HCT116 (cell line): ENCODE measurements at regions not wholly inside any gene's neighbourhood (a gene's known extent, or its start where the extent isn't known, plus 50 kb on each side); places are given as distances from the start of the nearest gene placed in this dataset.

Experiments used
- ATAC-seq: fragments of 200-7000 bp; cut with Tn5 transposase; 2 replicates; pipeline ENCODE4 v1.9.1; 2020; ENCODE audit warnings: mild to moderate bottlenecking, moderate library complexity
- BruUV-seq: library from RNA; stranded (reverse); fragments of 400-500 nt; replicated peaks from 2 replicates; lab custom pipeline; 2021; lab: Mats Ljungman, UMichigan
- CTCF ChIA-PET: fragments of 300-600 bp; sonication (Branson Sonifier 250); formaldehyde crosslinking; loops from one replicate; lab custom pipeline; 2021; ENCODE audit warnings: antibody characterized with exemption; lab: Charles Lee
- POLR2A ChIA-PET: fragments of 300-600, 350-600 bp; sonication (Branson Sonifier 250); formaldehyde crosslinking; loops from one replicate; lab custom pipeline; 2021; ENCODE audit warnings: antibody characterized with exemption; lab: Charles Lee
- RAD21 ChIA-PET, 2 experiments: fragments of 300-600 bp; sonication (Branson Sonifier 250); formaldehyde crosslinking; loops; one replicate each; lab custom pipeline; 2023; ENCODE audit warnings: low total read pairs in 2 of 2; ENCODE audit not compliant: uncharacterized antibody in 2 of 2, unreplicated experiment in 2 of 2, low non-redundant PET in 1 of 2; lab: Charles Lee
- DNase-seq: peaks from one replicate; pipeline ENCODE4 v3.0.0-alpha.2; 2010; ENCODE audit warnings: low read depth, low spot score
- H2AFZ ChIP-seq: fragments of 200-600 bp; shearing (Covaris generic), sonication (generic); 2 replicates; pipeline ENCODE4 v1.6.1; 2017; ENCODE audit warnings: low read depth, mixed run types, mixed read lengths, antibody characterized with exemption, low read length; ENCODE audit not compliant: poor library complexity, severe bottlenecking
- H3K27ac ChIP-seq: 2 replicates; pipeline ENCODE4 v1.5.1; 2012; ENCODE audit warnings: low read depth, low read length
- H3K27me3 ChIP-seq: fragments of 200-600 bp; sonication (generic); 2 replicates; pipeline ENCODE4 v1.6.1; 2016; ENCODE audit warnings: mixed run types, low read length, mixed read lengths; ENCODE audit not compliant: insufficient read depth
- H3K36me3 ChIP-seq, 2 experiments: fragments of 200-500 bp in 1 of 2; fragments of 200-600 bp in 1 of 2; sonication (Bioruptor generic) in 1 of 2; sonication (generic) in 1 of 2; 2 replicates each; pipeline versions ENCODE4 v1.5.1 to v1.6.1; 2014 to 2016; ENCODE audit warnings: low read length in 2 of 2, inconsistent platforms in 1 of 2, mixed read lengths in 1 of 2, mixed run types in 1 of 2; ENCODE audit not compliant: insufficient read depth in 2 of 2, control insufficient read depth in 1 of 2
- H3K4me1 ChIP-seq, 2 experiments: fragments of 200-600 bp in 1 of 2; sonication (generic) in 1 of 2; 2 replicates each; pipeline versions ENCODE4 v1.5.1 to v1.6.1; 2012 to 2017; ENCODE audit warnings: low read length in 2 of 2, inconsistent platforms in 1 of 2, mild to moderate bottlenecking in 1 of 2, mixed read lengths in 1 of 2, mixed run types in 1 of 2, moderate library complexity in 1 of 2; ENCODE audit not compliant: insufficient read depth in 2 of 2, control insufficient read depth in 1 of 2
- H3K4me2 ChIP-seq: fragments of 200-600 bp; sonication (generic); 2 replicates; pipeline ENCODE4 v1.6.1; 2017; ENCODE audit warnings: mixed run types, low read length, mixed read lengths
- H3K4me3 ChIP-seq, 2 experiments: fragments of 200-600 bp in 1 of 2; sonication (generic) in 1 of 2; replicated peaks in 1 of 2; 2 replicates each; pipeline ENCODE4 v1.5.1; 2011 to 2016; ENCODE audit warnings: low read length in 2 of 2, control low read depth in 1 of 2, low read depth in 1 of 2, mild to moderate bottlenecking in 1 of 2, mixed read lengths in 1 of 2, mixed run types in 1 of 2
- H3K79me2 ChIP-seq: fragments of 200-600 bp; sonication (generic); 2 replicates; pipeline ENCODE4 v1.6.1; 2017; ENCODE audit warnings: mild to moderate bottlenecking, mixed run types, low read length, moderate library complexity, mixed read lengths; ENCODE audit not compliant: insufficient read depth
- H3K9ac ChIP-seq: fragments of 200-600 bp; sonication (generic); 2 replicates; pipeline ENCODE4 v1.6.1; 2016; ENCODE audit warnings: low read length, mixed read lengths
- H3K9me2 ChIP-seq: fragments of 200-600 bp; sonication (generic), shearing (Covaris generic); 2 replicates; pipeline ENCODE4 v1.6.1; 2017; ENCODE audit warnings: mixed run types, mild to moderate bottlenecking, moderate library complexity; ENCODE audit not compliant: insufficient read depth
- H3K9me3 ChIP-seq, 2 experiments: fragments of 200-500 bp in 1 of 2; fragments of 200-600 bp in 1 of 2; sonication (Bioruptor generic) in 1 of 2; sonication (generic) in 1 of 2; 2 replicates each; pipeline ENCODE4 v1.6.1; 2014 to 2017; ENCODE audit warnings: low read length in 2 of 2, mixed read lengths in 2 of 2, inconsistent platforms in 1 of 2, low read depth in 1 of 2, mild to moderate bottlenecking in 1 of 2, mixed run types in 1 of 2, moderate library complexity in 1 of 2; ENCODE audit not compliant: control insufficient read depth in 1 of 2, insufficient read depth in 1 of 2
- H4K20me1 ChIP-seq: fragments of 200-600 bp; sonication (generic), shearing (Covaris generic); 2 replicates; pipeline ENCODE4 v1.6.1; 2017; ENCODE audit warnings: mixed run types, mild to moderate bottlenecking, moderate library complexity; ENCODE audit not compliant: insufficient read depth
- CBX3 ChIP-seq: IDR thresholded peaks from 2 replicates; pipeline ENCODE4 v1.6.1; 2012; ENCODE audit warnings: low read depth
- CEBPB ChIP-seq: IDR thresholded peaks from 2 replicates; pipeline ENCODE4 v1.6.1; 2012; ENCODE audit warnings: low read depth
- ELF1 ChIP-seq: IDR thresholded peaks from 2 replicates; pipeline ENCODE4 v1.6.1; 2012; ENCODE audit warnings: low read depth, borderline replicate concordance
- EZH2 ChIP-seq: fragments of 200-600 bp; sonication (generic); IDR thresholded peaks from 2 replicates; pipeline ENCODE4 v1.6.1; 2017; ENCODE audit warnings: antibody characterized with exemption, mixed run types
- FOSL1 ChIP-seq: IDR thresholded peaks from 2 replicates; pipeline ENCODE4 v1.6.1; 2012; ENCODE audit warnings: low read depth
- JUND ChIP-seq: IDR thresholded peaks from 2 replicates; pipeline ENCODE4 v1.6.1; 2012
- RAD21 ChIP-seq: IDR thresholded peaks from 2 replicates; pipeline ENCODE4 v1.6.1; 2012; ENCODE audit warnings: low read depth, mild to moderate bottlenecking
- SP1 ChIP-seq: IDR thresholded peaks from 2 replicates; pipeline ENCODE4 v1.6.1; 2012; ENCODE audit warnings: low read depth
- TCF7L2 ChIP-seq: IDR thresholded peaks from 2 replicates; pipeline ENCODE4 v1.7.0; 2011; ENCODE audit warnings: borderline replicate concordance, inconsistent platforms; ENCODE audit not compliant: insufficient read depth, insufficient read length; ENCODE audit errors: extremely low read depth
- YY1 ChIP-seq: IDR thresholded peaks from 2 replicates; pipeline ENCODE4 v1.6.1; 2011; ENCODE audit warnings: low read length, low read depth, moderate library complexity, mild to moderate bottlenecking; ENCODE audit not compliant: insufficient replicate concordance; ENCODE audit errors: extremely low read depth
- intact Hi-C: fragments of 100-400 bp; cut with micrococcal nuclease; formaldehyde crosslinking; loops from 2 replicates; pipeline ENCODE4 v1.10.0; 2022
- TF ChIP-seq, protein P1 (sequence below): IDR thresholded peaks from 2 replicates; pipeline ENCODE4 v1.6.1; 2012
- TF ChIP-seq, protein P2 (sequence below): IDR thresholded peaks from 2 replicates; pipeline ENCODE4 v1.6.1; 2012; ENCODE audit warnings: low read depth
- TF ChIP-seq, protein P3 (sequence below): IDR thresholded peaks from 2 replicates; pipeline ENCODE4 v1.6.1; 2011; ENCODE audit warnings: mild to moderate bottlenecking, low read length, moderate library complexity; ENCODE audit not compliant: insufficient replicate concordance; ENCODE audit errors: extremely low read depth
- TF ChIP-seq, protein P4 (sequence below): IDR thresholded peaks from 2 replicates; pipeline ENCODE4 v1.6.1; 2012

DNA sequence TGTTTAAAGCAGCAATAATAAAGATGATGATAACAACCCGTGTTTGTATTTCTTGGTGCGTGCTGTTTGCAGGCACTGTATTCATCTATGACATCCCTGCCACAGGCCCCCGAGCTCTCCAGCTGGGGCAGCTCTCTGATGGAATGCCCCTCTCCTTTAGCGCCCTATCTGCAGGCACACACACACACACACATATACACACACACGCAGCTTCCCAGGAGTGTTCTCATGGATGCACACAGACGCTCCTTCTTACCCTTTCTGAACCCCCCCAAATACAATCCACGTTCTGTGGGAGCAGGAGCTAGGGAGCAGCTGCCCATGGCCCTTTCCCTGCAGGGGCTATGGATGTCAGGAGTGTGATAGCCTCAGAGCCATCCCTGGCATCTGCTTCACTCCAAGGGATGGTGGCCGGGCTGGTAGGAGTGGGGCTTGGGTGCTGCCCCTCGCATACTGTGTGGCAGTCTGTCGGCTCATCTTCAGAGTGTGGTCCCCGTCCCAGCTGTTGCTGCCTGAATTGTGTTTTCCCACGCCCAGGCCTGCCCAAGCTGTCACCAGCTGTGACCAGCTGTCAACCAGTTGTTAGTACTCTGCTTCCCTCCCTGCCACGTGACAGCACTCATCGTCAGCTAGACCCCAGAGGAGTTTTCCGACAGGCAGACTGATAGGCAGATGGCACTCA lies 50.8 kb upstream of the MYCN start:
- no peak overlapping the region for H3K4me2 ChIP-seq
- no peak overlapping the region for H3K9ac ChIP-seq
- H3K27ac ChIP-seq = no peak overlapping the region
- no peak overlapping the region for H2AFZ ChIP-seq
- ChIA-PET RAD21 (interaction anchor here in 1 of 2 experiments (0.7 kb wide), 1 partner anchor 51 kb away, joined by 3 read pairs; the partner anchor contains the start of gene MYCN), CTCF (no interaction called here), POLR2A (no interaction called here)
- no peak for DNase-seq
- no peaks in the 10 kb centered on the region for H3K36me3 ChIP-seq
- no peaks in the 10 kb centered on the region for H3K9me2 ChIP-seq
- intact Hi-C loops = no loop called here
- TF ChIP-seq YY1 (no peak), RAD21 (no peak), CEBPB (no peak), CBX3 (no peak), EZH2 (no peak), ELF1 (no peak), JUND (no peak), SP1 (no peak), TCF7L2 (no peak), FOSL1 (no peak)
- TF ChIP-seq, protein P1, sequence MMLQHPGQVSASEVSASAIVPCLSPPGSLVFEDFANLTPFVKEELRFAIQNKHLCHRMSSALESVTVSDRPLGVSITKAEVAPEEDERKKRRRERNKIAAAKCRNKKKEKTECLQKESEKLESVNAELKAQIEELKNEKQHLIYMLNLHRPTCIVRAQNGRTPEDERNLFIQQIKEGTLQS = no peak
- TF ChIP-seq, protein P2, sequence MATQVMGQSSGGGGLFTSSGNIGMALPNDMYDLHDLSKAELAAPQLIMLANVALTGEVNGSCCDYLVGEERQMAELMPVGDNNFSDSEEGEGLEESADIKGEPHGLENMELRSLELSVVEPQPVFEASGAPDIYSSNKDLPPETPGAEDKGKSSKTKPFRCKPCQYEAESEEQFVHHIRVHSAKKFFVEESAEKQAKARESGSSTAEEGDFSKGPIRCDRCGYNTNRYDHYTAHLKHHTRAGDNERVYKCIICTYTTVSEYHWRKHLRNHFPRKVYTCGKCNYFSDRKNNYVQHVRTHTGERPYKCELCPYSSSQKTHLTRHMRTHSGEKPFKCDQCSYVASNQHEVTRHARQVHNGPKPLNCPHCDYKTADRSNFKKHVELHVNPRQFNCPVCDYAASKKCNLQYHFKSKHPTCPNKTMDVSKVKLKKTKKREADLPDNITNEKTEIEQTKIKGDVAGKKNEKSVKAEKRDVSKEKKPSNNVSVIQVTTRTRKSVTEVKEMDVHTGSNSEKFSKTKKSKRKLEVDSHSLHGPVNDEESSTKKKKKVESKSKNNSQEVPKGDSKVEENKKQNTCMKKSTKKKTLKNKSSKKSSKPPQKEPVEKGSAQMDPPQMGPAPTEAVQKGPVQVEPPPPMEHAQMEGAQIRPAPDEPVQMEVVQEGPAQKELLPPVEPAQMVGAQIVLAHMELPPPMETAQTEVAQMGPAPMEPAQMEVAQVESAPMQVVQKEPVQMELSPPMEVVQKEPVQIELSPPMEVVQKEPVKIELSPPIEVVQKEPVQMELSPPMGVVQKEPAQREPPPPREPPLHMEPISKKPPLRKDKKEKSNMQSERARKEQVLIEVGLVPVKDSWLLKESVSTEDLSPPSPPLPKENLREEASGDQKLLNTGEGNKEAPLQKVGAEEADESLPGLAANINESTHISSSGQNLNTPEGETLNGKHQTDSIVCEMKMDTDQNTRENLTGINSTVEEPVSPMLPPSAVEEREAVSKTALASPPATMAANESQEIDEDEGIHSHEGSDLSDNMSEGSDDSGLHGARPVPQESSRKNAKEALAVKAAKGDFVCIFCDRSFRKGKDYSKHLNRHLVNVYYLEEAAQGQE = no peak
- TF ChIP-seq, protein P3, sequence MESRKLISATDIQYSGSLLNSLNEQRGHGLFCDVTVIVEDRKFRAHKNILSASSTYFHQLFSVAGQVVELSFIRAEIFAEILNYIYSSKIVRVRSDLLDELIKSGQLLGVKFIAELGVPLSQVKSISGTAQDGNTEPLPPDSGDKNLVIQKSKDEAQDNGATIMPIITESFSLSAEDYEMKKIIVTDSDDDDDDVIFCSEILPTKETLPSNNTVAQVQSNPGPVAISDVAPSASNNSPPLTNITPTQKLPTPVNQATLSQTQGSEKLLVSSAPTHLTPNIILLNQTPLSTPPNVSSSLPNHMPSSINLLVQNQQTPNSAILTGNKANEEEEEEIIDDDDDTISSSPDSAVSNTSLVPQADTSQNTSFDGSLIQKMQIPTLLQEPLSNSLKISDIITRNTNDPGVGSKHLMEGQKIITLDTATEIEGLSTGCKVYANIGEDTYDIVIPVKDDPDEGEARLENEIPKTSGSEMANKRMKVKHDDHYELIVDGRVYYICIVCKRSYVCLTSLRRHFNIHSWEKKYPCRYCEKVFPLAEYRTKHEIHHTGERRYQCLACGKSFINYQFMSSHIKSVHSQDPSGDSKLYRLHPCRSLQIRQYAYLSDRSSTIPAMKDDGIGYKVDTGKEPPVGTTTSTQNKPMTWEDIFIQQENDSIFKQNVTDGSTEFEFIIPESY = no peak
- TF ChIP-seq, protein P4, sequence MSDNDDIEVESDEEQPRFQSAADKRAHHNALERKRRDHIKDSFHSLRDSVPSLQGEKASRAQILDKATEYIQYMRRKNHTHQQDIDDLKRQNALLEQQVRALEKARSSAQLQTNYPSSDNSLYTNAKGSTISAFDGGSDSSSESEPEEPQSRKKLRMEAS = no peak
- H3K79me2 ChIP-seq = no peaks in the 10 kb centered on the region
- no TSS peak for BruUV-seq
- H3K4me3 ChIP-seq = no peak overlapping the region
- no peaks in the 10 kb centered on the region for H4K20me1 ChIP-seq
- H3K9me3 ChIP-seq = no peaks in the 10 kb centered on the region
- no peaks in the 10 kb centered on the region for H3K4me1 ChIP-seq
- H3K27me3 ChIP-seq = no peaks in the 10 kb centered on the region
- ATAC-seq = no peak
